Smooth muscle cell (in vitro differentiated cells): ENCODE measurements at regions not wholly inside any gene's neighbourhood (a gene's known extent, or its start where the extent isn't known, plus 50 kb on each side); places are given as distances from the start of the nearest gene placed in this dataset.

ENCODE experiments used
- DNase-seq: peaks from one replicate; lab custom pipeline; 2025; ENCODE audit not compliant: unreplicated experiment; lab: John Stamatoyannopoulos, UW
- H2AFZ ChIP-seq: fragments of 200-600 bp; sonication (generic); 2 replicates; pipeline ENCODE4 v1.6.0; 2016; ENCODE audit warnings: antibody characterized with exemption, low read depth, mild to moderate bottlenecking
- H3F3A ChIP-seq: fragments of 200-600 bp; sonication (generic); 2 replicates; pipeline ENCODE4 v1.6.0; 2017; ENCODE audit warnings: antibody characterized with exemption, low read depth
- H3K27ac ChIP-seq: fragments of 200-600 bp; sonication (generic); 2 replicates; pipeline ENCODE4 v1.5.1; 2016; ENCODE audit warnings: low read depth, mild to moderate bottlenecking
- H3K27me3 ChIP-seq: fragments of 200-600 bp; sonication (generic); 2 replicates; pipeline ENCODE4 v1.6.1; 2016; ENCODE audit warnings: low read depth, mild to moderate bottlenecking
- H3K36me3 ChIP-seq: fragments of 200-600 bp; sonication (generic); 2 replicates; pipeline ENCODE4 v1.5.1; 2016; ENCODE audit warnings: low read depth
- H3K4me1 ChIP-seq: fragments of 200-600 bp; sonication (generic); 2 replicates; pipeline ENCODE4 v1.5.1; 2016; ENCODE audit warnings: low read depth
- H3K4me2 ChIP-seq: fragments of 200-600 bp; sonication (generic); 2 replicates; pipeline ENCODE4 v1.6.0; 2016; ENCODE audit warnings: mild to moderate bottlenecking
- H3K4me3 ChIP-seq: fragments of 200-600 bp; sonication (generic); 2 replicates; pipeline ENCODE4 v1.5.1; 2016; ENCODE audit warnings: mild to moderate bottlenecking
- H3K79me2 ChIP-seq: fragments of 200-600 bp; sonication (generic); 2 replicates; pipeline ENCODE4 v1.6.0; 2016; ENCODE audit warnings: low read depth, mild to moderate bottlenecking
- H3K9ac ChIP-seq: fragments of 200-600 bp; sonication (generic); 2 replicates; pipeline ENCODE4 v1.6.0; 2016; ENCODE audit warnings: low read depth
- H3K9me3 ChIP-seq: fragments of 200-600 bp; sonication (generic); replicated peaks from 2 replicates; pipeline ENCODE4 v1.5.1; 2016; ENCODE audit warnings: low read depth
- H4K20me1 ChIP-seq: fragments of 200-600 bp; sonication (generic); 2 replicates; pipeline ENCODE4 v1.6.0; 2016; ENCODE audit warnings: low read depth
- WGBS: methylation state at CpG from one replicate; pipeline ENCODE4 v1.1.7; 2016; ENCODE audit warnings: low lambda C conversion rate; 5-methylcytosine and 5-hydroxymethylcytosine counted together
- TF ChIP-seq, protein P1 (sequence below): fragments of 200-600 bp; sonication (generic); IDR thresholded peaks from 2 replicates; pipeline ENCODE4 v1.5.1; 2017; ENCODE audit warnings: borderline replicate concordance, mild to moderate bottlenecking, antibody characterized with exemption; ENCODE audit not compliant: insufficient read depth, poor library complexity, severe bottlenecking

DNA sequence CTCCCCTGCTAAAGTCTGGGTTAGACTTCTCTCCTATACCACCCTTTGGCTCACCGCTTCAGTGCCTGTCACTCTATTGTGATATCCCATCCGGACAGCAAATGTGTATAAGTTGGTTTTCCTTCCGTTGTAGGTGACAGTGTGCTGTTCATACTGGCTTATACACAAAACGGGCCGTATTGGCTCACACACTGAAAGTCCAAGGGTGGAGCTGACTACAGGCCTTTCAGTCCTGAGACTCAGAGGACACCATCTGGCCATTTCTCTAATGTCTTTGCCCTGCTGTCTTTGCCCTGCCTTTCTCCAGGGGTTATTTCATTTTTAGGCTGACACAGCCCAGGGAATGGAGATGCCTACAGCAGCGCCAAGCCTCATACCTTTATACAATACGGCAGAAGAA lies 90.7 kb downstream of the URB2 start:
- Histone ChIP-seq H3K36me3 (no peaks in the 10 kb centered on the region), H3F3A (no peaks in the 10 kb centered on the region), H3K4me1 (no peaks in the 10 kb centered on the region), H3K79me2 (no peaks in the 10 kb centered on the region), H3K27me3 (no peaks in the 10 kb centered on the region), H2AFZ (no peak overlapping the region), H3K27ac (no peak overlapping the region), H3K4me3 (no peak overlapping the region), H4K20me1 (no peaks in the 10 kb centered on the region), H3K4me2 (no peak overlapping the region), H3K9me3 (no peaks in the 10 kb centered on the region), H3K9ac (no peak overlapping the region)
- TF ChIP-seq, protein P1, sequence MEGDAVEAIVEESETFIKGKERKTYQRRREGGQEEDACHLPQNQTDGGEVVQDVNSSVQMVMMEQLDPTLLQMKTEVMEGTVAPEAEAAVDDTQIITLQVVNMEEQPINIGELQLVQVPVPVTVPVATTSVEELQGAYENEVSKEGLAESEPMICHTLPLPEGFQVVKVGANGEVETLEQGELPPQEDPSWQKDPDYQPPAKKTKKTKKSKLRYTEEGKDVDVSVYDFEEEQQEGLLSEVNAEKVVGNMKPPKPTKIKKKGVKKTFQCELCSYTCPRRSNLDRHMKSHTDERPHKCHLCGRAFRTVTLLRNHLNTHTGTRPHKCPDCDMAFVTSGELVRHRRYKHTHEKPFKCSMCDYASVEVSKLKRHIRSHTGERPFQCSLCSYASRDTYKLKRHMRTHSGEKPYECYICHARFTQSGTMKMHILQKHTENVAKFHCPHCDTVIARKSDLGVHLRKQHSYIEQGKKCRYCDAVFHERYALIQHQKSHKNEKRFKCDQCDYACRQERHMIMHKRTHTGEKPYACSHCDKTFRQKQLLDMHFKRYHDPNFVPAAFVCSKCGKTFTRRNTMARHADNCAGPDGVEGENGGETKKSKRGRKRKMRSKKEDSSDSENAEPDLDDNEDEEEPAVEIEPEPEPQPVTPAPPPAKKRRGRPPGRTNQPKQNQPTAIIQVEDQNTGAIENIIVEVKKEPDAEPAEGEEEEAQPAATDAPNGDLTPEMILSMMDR: no peak
- DNase-seq: no peak
- WGBS: 96% methylated on average over 7 of the region's 7 CpGs

DNA sequence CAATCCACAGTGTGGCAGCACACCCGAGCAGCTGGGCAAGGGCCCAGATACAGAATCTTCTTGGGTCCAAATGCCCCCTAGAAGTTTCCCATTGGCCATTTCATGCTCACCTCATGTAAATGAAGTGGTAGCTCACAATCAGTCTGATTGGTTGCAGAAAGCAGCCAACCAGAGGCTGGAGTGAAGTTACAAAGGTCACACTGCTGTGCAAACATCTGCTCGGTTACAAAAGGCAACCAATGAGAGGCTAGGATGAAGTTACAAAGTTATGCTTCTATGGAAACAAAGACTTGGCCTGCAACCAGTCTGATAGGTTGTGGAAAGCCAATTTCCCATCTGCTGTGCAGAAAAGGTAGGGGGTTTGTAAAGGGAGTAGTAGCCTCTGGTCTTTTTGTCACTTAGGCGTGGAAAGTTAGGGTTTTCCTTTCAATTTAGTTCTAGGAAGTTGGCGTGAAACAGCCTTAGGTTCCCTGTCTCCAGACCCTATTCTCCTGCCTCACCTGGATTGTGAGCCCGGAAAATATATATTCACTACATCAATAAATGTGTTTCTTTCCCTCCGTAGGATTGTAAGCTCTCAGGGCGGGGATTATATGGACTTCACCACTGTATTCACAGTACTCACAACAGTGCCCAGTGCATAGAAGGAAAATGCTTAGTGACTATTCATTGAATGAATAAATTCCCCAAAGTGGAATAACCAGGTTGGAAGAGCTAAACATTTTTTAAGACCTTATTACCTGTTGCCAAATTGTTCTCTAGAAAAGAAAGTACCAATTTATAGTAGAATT lies 91.9 kb downstream of the URB2 start:
- H2AFZ ChIP-seq: no peak overlapping the region

DNA sequence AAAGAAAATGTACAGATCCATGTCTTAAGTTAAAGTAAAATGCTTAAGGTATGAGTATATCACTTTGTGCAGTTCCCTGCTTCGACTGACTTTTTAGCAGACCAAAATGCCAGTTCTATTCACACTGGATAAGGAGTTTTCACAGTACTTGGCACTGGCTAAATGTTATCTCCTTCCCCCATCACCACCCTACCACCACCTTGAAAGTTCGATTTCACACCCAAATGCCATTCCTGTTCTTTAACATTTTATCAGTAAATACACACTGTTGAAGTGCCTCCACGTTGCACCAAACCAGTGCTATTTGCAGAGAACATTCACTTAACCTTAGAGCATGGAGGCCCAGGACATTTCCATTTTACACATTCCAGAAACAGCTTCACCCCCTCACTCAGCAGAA lies 100.0 kb downstream of the URB2 start:
- Histone ChIP-seq H4K20me1 (no peaks in the 10 kb centered on the region), H3K9ac (no peak overlapping the region), H2AFZ (no peak overlapping the region), H3K36me3 (no peaks in the 10 kb centered on the region), H3K27me3 (no peaks in the 10 kb centered on the region), H3K79me2 (no peaks in the 10 kb centered on the region), H3K27ac (no peak overlapping the region), H3K9me3 (no peaks in the 10 kb centered on the region), H3K4me2 (no peak overlapping the region), H3K4me1 (no peaks in the 10 kb centered on the region), H3K4me3 (no peak overlapping the region), H3F3A (no peaks in the 10 kb centered on the region)
- 68% methylated on average over 3 of the region's 3 CpGs for WGBS
- TF ChIP-seq, protein P1: no peak
- DNase-seq: no peak

More for the DNA sequence above, 91.9 kb downstream of the URB2 start:
- TF ChIP-seq, protein P1: no peak
- Histone ChIP-seq H3F3A (no peaks in the 10 kb centered on the region), H3K27me3 (no peaks in the 10 kb centered on the region), H3K4me1 (no peaks in the 10 kb centered on the region), H3K4me3 (no peak overlapping the region), H4K20me1 (no peaks in the 10 kb centered on the region), H3K79me2 (no peaks in the 10 kb centered on the region), H3K27ac (no peak overlapping the region), H3K36me3 (no peaks in the 10 kb centered on the region), H3K9ac (no peak overlapping the region), H3K4me2 (no peak overlapping the region), H3K9me3 (no peaks in the 10 kb centered on the region)
- no peak for DNase-seq
- 94% methylated on average over 7 of the region's 7 CpGs for WGBS

DNA sequence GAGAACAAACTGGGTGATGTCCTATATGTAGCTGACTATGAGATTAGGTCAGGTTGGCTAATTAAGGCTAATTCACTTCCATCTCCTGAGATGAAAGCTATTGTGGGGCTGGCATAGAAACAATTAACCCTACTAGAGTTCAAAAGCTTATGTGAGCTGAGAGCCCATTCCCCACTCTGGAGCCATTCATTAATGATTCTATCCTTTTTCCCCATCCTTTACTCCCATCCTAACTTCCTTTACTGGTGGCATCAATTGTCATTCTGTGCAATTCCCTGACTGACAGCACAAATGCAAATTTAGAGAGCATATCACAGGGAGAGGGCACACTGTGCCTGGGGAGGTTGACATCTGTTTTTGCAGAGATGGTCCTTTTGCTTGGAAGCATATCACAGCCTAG lies 103.9 kb downstream of the URB2 start:
- Histone ChIP-seq H3F3A (no peaks in the 10 kb centered on the region), H3K9ac (no peak overlapping the region), H3K9me3 (no peaks in the 10 kb centered on the region), H3K4me2 (no peak overlapping the region), H3K27me3 (no peaks in the 10 kb centered on the region), H3K4me1 (no peaks in the 10 kb centered on the region), H3K4me3 (no peak overlapping the region), H3K36me3 (no peaks in the 10 kb centered on the region), H3K79me2 (no peaks in the 10 kb centered on the region), H2AFZ (no peak overlapping the region), H3K27ac (no peak overlapping the region), H4K20me1 (no peaks in the 10 kb centered on the region)
- no peak for DNase-seq
- TF ChIP-seq, protein P1: no peak
